ENCODE measurements at regions not wholly inside any gene's neighbourhood (a gene's known extent, or its start where the extent isn't known, plus 50 kb on each side); places are given as distances from the start of the nearest gene placed in this dataset.

DNA sequence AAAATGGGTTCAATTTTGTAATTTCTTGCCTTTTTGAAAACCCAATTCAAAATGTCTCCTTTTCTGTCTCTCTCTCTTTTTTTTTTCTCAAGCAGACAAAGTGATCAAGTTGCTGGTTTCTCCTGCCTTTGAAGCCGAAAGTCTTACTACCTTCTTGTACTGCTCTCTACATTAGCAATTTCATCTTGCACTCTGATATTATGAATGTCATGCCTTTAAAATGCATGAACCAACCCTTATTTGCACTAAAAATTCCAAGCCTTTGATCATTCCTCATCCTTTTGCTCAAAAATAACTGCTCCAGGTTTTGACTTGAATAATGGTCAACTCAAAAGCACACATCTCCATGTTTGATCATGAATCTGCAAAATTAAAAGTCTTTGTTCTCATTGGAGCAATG, 125.2 kb downstream of the CETN3 start:
- TF ChIP-seq, protein P1, sequence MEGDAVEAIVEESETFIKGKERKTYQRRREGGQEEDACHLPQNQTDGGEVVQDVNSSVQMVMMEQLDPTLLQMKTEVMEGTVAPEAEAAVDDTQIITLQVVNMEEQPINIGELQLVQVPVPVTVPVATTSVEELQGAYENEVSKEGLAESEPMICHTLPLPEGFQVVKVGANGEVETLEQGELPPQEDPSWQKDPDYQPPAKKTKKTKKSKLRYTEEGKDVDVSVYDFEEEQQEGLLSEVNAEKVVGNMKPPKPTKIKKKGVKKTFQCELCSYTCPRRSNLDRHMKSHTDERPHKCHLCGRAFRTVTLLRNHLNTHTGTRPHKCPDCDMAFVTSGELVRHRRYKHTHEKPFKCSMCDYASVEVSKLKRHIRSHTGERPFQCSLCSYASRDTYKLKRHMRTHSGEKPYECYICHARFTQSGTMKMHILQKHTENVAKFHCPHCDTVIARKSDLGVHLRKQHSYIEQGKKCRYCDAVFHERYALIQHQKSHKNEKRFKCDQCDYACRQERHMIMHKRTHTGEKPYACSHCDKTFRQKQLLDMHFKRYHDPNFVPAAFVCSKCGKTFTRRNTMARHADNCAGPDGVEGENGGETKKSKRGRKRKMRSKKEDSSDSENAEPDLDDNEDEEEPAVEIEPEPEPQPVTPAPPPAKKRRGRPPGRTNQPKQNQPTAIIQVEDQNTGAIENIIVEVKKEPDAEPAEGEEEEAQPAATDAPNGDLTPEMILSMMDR (IDR thresholded peaks at IDR 0.05; ENCODE audit: insufficient read depth, low read depth, low read length): no peak
- TF ChIP-seq EZH2 (IDR thresholded peaks at IDR 0.05; ENCODE audit: insufficient read depth, low read length): no peak
